HG03159 (cell line): ENCODE measurements at regions not wholly inside any gene's neighbourhood (a gene's known extent, or its start where the extent isn't known, plus 50 kb on each side); places are given as distances from the start of the nearest gene placed in this dataset.
A peak's percentile ranks its signal among the peaks of the same experiment; 100 is the strongest.

Experiments
- ATAC-seq: cut with Tn5 transposase; IDR thresholded peaks from one replicate; pipeline ENCODE4 v1.9.1; 2021; ENCODE audit warnings: mild to moderate bottlenecking, moderate library complexity; ENCODE audit not compliant: unreplicated experiment

DNA sequence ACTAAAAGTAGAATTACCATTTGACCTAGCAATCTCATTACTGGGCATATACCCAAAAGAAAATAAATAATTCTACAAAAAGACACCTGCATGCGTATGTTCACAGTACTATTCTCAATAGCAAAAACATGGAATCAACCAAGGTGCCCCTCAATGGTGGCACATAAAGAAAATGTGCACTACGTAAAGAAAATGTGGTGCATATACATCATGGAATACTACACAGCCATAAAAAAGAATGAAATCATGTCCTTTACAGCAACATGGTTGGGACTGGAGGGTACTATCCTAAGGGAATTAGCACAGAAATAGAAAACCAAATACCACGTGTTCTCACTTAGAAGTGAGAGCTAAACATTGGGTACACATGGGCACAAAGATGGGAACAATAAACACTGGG is 250.7 kb upstream of the TNP1 start:
- no peak for ATAC-seq

DNA sequence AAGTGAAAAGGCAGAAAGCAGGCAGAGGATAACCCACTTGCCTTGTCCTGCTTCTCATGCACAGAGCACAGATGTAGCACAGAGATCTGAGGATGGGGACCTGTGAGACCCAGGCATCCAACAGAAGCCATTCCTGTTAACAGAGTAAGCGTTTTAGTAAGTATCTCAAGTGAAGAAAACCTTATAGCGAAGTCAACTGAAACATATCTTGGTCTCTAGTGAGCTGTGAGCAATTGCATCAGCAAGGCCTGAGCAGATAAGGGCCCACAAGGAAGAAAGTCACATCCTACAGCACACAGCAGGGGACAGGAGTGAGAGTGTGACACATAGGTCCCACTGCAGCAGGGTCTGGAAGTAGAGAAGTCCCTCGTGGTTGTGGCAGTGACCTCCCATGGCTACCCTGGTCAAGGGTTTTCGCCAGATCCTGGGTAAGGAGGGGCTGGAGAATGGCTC is 248.7 kb upstream of the TNP1 start:
- ATAC-seq: no peak

GRCh38 chr2:217108086-217108485 is 248.2 kb upstream of the TNP1 start:
- ATAC-seq: no peak

DNA sequence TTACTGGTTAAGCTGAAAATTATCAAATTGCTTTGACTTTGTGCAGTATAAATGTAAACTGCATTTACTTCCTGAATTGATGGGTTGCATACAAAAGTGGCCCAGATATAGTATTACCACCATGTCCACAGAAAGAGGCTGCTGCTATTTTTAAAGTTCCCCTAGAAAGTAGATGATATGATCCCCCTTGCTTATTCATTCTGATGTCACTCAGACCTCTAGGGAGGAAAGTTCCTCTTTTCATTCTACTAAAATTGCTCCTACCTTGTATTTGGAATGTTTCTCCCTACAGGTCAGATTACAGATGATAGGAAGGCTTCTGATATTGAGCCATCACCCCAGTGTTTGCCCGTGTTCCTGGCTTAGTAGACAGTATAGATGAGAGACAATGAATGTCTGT is 247.6 kb upstream of the TNP1 start:
- no peak for ATAC-seq

DNA sequence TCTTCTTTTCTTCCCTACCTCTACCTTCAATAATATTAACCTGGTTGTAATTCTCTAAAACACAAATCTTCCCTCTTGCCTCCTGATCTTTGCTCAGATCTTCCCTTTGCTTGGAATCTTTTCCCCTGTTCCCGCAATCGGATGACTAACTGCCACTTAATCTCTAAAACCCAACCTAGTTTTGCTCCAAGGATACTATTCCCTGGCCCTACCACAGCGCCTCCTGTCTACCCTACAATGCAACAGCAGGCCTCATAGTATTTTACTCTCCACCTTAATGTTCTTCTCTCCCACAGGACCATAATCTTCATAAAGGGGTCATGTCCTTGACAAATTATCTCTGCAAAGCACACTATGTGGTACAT is 246.8 kb upstream of the TNP1 start:
- ATAC-seq: no peak

DNA sequence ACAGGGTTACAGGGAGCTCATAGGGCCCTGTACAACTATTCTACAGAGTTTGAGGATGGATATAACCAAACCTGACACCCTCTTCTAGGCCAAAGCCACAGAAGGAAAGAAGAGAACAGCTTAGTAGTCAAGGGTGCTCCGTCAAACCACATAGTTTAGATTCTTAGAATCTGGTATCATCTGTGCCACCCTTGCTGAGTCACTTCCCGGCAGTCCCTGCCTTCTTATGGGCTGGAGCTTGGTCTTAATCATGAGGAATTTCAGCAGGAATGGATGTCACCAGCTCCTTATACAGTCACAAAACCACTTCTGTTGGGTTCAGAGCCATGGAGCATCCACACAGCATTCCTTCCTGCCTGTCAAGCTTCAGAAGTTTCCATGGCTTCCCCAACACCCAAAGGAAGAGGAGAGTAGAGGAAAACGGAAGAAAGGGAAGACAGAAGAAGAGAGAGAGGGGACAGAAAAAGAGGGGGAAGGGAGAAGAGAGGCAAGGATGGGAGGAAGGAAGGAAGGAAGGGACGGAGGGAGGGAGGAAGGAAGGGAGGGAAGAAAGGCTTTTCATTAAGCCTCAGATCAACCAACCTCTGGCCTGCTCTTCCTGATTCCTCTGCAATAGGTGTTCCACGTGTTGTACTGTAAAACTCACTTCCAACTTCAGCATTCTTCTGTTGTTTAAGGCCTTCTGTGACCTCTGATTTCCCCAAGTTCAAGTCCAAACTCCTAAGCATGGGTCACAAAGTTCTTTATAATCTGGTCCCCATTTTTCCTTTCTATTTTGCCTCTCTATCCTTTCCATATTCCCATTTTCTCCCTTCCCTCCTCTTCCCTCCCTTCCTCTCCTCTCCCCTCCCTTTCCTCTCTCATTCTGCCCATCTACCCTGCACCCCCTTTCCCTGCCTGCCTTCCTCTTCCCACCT is 246.1 kb upstream of the TNP1 start:
- ATAC-seq: no peak

- no peak for ATAC-seq
Measured at GRCh38 chr2:217103752-217104545, 244.1 kb upstream of the TNP1 start.

DNA sequence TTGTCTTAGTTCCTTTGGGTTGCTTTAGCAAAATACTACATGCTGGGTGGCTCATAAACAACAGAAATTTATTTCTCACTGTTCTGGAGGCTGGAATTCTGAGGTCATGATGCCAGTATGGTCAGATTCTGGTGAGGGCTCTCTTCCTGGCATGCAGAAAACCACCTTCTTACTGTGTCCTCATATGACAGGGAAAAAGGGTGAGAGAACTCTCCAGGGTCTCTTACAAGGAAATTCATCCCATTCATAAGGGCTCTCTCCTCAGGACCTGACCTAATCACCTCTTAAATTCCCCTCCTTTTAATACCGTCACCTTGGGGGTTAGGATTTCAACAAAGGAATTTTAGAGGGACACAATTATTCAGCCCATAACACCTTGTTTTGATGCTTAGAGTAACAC is 243.1 kb upstream of the TNP1 start:
- no peak for ATAC-seq

GRCh38 chr2:217101972-217102371 is 242.1 kb upstream of the TNP1 start:
- ATAC-seq: peak; percentile 58

- no peak for ATAC-seq
Measured at GRCh38 chr2:217099561-217099960, 239.7 kb upstream of the TNP1 start.

DNA sequence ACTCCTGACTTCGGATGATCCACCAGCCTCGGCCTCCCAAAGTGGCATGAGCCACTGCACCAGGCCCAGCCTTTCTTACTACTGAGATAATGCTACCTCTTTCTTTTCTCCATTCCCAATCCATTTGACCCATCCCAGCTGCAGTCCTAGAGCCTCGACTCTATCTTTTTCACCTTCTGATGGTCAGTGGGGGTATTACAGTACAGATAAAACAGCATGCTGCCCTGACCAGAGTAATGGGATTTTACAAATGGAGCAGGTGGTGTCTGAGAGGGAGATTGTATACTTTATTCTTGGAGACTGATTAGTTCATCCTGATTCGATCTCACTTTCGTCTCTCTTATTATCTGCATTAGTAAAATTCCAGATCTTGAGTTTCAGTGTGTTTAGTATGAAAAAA is 238.6 kb upstream of the TNP1 start:
- no peak for ATAC-seq

DNA sequence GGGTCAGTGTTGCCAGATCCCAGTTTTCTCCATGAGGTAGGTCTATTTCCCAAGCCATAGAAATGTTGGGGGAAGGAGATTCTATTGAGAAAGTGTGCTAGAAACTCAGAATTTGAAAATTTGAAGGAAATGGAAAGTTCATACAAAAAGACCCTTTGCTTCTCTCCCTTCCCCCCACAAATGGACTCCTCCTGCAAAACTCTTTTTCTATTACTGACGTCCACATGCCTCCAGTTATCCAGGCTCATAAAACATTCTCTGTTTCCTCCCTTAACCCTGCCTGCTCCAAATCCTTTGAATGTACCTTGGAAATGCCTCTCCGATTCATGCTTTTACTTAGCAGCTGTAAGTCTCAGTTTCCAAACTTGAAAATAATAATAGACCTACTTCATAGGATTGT is 237.5 kb upstream of the TNP1 start:
- no peak for ATAC-seq

- no peak for ATAC-seq
Measured at GRCh38 chr2:217096474-217097225, 236.8 kb upstream of the TNP1 start.

DNA sequence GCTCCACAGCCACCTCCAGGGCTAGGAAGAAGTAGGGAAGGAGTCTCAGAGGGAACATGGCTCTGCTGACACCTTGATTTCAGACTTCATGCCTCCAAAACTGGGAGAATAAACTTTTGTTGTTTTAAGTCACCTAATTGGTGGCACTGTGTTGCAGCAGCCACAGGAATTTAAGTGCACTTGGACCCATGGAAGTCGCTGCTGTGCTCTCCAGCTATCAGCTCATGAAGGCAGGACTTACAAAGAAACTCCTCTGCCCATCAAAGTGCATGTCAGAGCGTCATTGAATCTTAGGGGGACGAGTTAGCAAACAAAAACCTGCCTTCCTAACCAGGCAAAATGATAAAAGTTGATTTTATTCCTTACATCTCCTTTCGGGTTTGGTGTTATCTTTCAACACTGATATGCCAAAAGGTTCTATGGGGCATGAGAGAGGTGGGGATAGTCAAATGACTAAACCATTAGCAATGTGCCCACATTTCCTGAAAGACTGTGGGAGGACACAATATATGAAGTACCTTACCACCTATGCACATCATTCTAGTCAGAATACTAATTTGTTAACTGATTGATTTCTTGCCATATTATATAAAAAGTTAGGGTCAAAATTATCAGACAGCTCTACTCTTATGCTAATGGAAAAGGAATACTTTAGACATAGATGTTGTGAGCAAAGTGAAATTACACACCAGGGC is 235.8 kb upstream of the TNP1 start:
- ATAC-seq: no peak

DNA sequence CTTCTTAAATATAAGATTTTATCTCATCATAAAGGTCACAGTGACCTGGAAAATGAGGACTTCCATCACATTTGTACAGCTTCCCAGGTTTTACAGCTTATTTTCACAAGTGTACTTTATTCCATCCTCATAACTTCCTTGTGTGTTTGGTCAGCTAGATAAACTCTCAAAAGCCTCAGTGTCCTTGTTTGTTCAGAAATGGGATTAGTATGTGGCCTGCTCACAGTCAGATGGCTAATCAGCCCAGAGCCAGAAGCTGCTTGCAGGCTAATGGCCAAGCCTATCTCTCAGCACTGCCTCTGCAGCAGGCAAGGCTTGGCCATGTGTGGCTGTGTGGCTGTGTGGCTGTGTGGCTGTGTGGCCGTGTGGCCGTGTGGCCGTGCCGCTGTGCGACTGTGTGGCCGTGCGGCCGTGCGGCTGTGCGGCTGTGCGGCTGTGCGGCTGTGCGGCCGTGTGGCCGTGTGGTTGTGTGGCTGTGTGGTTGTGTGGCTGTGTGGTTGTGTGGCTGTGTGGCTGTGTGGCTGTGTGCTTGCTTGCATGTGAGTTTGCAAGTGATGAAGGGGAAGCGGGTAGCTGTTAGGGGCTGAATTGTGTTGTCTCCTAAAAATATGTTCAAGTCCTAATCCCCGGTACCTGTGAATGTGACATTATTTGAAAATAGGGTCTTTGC is 233.0 kb upstream of the TNP1 start:
- ATAC-seq: no peak

- no peak for ATAC-seq
Measured at GRCh38 chr2:217091531-217091930, 231.7 kb upstream of the TNP1 start.

- ATAC-seq: no peak
Measured at GRCh38 chr2:217090884-217091283, 231.0 kb upstream of the TNP1 start.

GRCh38 chr2:217090024-217090473 is 230.2 kb upstream of the TNP1 start:
- ATAC-seq: peak; percentile 89

- no peak for ATAC-seq
Measured at GRCh38 chr2:217086718-217087117, 226.9 kb upstream of the TNP1 start.

- ATAC-seq: no peak
Measured at GRCh38 chr2:217086038-217086522, 226.2 kb upstream of the TNP1 start.
